ENCODE measurements at regions not wholly inside any gene's neighbourhood (a gene's known extent, or its start where the extent isn't known, plus 50 kb on each side); places are given as distances from the start of the nearest gene placed in this dataset.

DNA sequence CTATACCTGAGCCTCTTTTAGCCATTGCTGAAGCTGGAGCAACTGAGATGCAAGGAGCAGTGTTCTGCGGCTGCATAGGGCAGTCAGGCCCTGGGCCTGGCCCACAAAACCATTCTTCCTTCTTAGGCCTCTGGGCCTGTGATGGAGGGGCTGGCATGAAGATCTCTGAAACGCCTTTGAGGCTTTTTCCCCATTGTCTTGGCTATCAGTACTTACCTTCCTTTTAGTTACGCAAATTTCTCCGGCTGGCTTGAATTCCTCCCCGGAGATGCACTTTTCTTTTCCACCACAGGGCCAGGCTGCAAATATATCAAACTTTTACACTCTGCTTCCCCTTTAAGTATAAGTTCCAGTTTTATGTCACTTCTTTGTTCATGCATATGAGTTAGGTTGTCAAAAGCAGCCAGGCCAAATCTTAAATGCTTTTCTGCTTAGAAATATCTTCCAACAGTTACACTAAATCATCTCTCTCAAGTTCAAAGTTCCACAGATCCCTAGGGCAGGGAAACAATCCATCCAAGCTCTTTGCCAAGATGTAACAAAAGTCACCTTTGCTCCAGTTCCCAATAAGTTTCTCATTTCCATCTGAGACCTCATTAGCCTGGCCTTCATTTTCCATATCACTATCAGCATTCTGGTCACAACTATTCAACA is 194.4 kb upstream of the PCDH7 start:
- H3K27me3 Mint-ChIP-seq (ENCODE audit: low read depth): no peaks in the 10 kb centered on the region
- DNase-seq (ENCODE audit: low spot score in 2 of 2, unreplicated experiment in 2 of 2): no peak
- no peaks in the 10 kb centered on the region for H3K36me3 Mint-ChIP-seq
- H3K4me3 Mint-ChIP-seq: no peak overlapping the region
- TF ChIP-seq, protein P1, sequence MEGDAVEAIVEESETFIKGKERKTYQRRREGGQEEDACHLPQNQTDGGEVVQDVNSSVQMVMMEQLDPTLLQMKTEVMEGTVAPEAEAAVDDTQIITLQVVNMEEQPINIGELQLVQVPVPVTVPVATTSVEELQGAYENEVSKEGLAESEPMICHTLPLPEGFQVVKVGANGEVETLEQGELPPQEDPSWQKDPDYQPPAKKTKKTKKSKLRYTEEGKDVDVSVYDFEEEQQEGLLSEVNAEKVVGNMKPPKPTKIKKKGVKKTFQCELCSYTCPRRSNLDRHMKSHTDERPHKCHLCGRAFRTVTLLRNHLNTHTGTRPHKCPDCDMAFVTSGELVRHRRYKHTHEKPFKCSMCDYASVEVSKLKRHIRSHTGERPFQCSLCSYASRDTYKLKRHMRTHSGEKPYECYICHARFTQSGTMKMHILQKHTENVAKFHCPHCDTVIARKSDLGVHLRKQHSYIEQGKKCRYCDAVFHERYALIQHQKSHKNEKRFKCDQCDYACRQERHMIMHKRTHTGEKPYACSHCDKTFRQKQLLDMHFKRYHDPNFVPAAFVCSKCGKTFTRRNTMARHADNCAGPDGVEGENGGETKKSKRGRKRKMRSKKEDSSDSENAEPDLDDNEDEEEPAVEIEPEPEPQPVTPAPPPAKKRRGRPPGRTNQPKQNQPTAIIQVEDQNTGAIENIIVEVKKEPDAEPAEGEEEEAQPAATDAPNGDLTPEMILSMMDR (IDR thresholded peaks at IDR 0.05; ENCODE audit: unreplicated experiment): no peak
- peaks cover 8% of the 10 kb centered on the region for H3K9me3 Mint-ChIP-seq
- H3K4me1 Mint-ChIP-seq: no peaks in the 10 kb centered on the region
- H3K27ac Mint-ChIP-seq: no peak overlapping the region

DNA sequence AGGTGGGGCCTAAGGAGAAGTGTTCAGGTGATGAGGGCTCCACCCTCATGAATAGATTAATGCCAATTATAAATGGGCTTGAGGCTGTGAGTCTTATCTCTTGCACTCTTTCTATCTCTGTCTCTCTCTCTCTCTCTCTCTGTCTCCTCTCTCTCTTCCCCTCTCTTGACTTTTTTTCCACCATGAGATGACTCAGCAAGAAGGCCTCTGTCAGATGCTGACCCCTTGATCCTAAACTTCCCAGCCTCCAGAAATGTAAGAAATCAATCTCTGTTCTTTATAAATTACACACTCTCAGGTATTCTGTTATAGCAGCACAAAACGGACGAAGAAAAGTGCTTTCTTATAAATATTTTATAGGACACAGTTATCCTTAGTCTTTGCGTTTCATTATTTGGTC is 184.9 kb upstream of the PCDH7 start:
- TF ChIP-seq, protein P1 (IDR thresholded peaks at IDR 0.05; ENCODE audit: unreplicated experiment): no peak
- Mint-ChIP-seq H3K27ac (no peak overlapping the region), H3K27me3 (ENCODE audit: low read depth) (no peaks in the 10 kb centered on the region), H3K36me3 (no peaks in the 10 kb centered on the region), H3K4me3 (no peak overlapping the region), H3K9me3 (no peaks in the 10 kb centered on the region), H3K4me1 (peaks cover 5% of the 10 kb centered on the region)
- DNase-seq (ENCODE audit: low spot score in 2 of 2, unreplicated experiment in 2 of 2): no peak

DNA sequence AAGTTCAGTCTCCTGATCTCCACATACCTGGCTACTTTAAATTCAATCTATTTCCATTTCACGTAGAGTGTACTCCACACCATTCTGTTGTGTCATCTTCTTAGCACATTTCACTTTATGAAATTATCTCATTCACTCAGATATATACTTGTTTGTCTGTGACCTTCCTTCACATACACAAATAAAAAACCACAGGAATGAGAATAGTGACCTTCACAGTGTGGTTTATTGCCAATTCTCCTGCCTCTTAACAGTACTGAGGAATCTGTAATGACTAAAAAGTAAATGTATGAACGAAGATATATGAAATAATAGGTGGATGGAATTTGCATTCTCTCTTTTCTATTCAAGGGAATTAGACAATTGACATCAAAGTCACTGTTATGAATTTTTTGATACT is 183.9 kb upstream of the PCDH7 start:
- Mint-ChIP-seq H3K27me3 (ENCODE audit: low read depth) (no peaks in the 10 kb centered on the region), H3K9me3 (no peaks in the 10 kb centered on the region), H3K27ac (no peak overlapping the region), H3K4me1 (peaks cover 5% of the 10 kb centered on the region), H3K36me3 (no peaks in the 10 kb centered on the region), H3K4me3 (no peak overlapping the region)
- no peak for DNase-seq (ENCODE audit: low spot score in 2 of 2, unreplicated experiment in 2 of 2)
- TF ChIP-seq, protein P1 (IDR thresholded peaks at IDR 0.05; ENCODE audit: unreplicated experiment): no peak

DNA sequence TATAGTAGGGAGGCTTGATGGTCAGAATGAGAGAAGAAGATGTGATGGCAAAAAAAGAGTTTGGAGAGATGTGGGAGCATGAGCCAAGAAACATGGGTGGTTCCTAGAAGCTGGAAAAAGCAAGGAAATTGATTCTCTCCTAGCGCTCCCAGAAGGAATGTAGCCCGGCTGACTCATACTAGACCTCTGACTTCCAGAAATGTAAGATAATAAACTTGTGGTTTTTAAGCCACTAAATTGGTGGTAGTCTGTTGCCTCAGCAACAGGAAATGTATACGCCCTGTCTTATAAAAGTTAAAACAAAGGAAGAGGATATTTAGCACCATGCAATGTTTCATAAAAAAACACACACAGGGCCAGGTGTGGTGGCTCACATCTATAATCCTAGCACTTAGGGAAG is 182.7 kb upstream of the PCDH7 start:
- Mint-ChIP-seq H3K9me3 (no peaks in the 10 kb centered on the region), H3K27me3 (ENCODE audit: low read depth) (no peaks in the 10 kb centered on the region), H3K4me1 (peaks cover 5% of the 10 kb centered on the region), H3K27ac (peak overlapping the region; percentile 1), H3K4me3 (no peak overlapping the region), H3K36me3 (no peaks in the 10 kb centered on the region)
- TF ChIP-seq, protein P1 (IDR thresholded peaks at IDR 0.05; ENCODE audit: unreplicated experiment): no peak
- DNase-seq (ENCODE audit: low spot score in 2 of 2, unreplicated experiment in 2 of 2): no peak

DNA sequence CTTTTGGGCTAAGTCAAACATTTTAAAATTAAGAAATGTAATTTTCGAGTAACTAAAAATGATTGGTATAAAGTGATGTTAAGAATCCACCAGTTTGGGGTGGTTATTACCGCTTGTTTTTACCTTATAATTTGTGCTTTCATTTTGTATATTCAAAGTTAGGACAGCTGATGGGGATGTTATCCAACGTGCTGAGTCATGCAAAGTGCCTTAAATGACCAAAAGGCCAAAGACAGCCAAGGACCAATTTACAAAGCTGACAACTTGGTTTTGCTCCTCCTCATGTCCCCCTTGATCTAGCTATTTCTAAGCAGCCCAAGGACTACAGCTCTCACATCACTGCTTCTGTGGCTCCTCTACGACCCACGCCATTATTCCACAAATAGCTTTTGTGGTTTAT is 181.4 kb upstream of the PCDH7 start:
- no peak for DNase-seq (ENCODE audit: low spot score in 2 of 2, unreplicated experiment in 2 of 2)
- Mint-ChIP-seq H3K27me3 (ENCODE audit: low read depth) (peaks cover 2% of the 10 kb centered on the region), H3K36me3 (no peaks in the 10 kb centered on the region), H3K9me3 (no peaks in the 10 kb centered on the region), H3K4me1 (peaks cover 5% of the 10 kb centered on the region), H3K27ac (no peak overlapping the region), H3K4me3 (no peak overlapping the region)
- TF ChIP-seq, protein P1 (IDR thresholded peaks at IDR 0.05; ENCODE audit: unreplicated experiment): no peak

DNA sequence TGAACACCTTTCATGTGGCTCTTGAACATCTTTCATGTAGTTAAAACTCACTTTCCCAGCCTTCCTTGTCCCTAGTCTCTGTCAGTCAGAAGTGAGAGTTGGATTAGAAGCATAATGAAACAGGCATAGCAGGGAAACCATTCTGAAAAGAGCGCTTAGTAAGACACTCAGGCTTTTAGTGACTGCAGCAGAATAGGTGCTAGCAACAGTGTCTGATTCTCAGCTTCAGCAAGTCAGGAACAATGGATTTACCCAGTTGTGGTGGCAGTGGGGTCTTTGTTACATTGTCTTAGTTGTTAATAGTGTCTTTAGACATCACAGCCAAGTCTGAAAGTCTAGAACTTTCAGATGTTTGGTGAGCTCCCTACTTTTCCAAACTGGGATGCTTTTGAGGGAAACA is 177.1 kb upstream of the PCDH7 start:
- H3K36me3 Mint-ChIP-seq: no peaks in the 10 kb centered on the region
- no peaks in the 10 kb centered on the region for H3K4me1 Mint-ChIP-seq
- no peak overlapping the region for H3K27ac Mint-ChIP-seq
- TF ChIP-seq, protein P1 (IDR thresholded peaks at IDR 0.05; ENCODE audit: unreplicated experiment): no peak
- no peak for DNase-seq (ENCODE audit: low spot score in 2 of 2, unreplicated experiment in 2 of 2)
- no peak overlapping the region for H3K4me3 Mint-ChIP-seq
- H3K27me3 Mint-ChIP-seq (ENCODE audit: low read depth): peaks cover 4% of the 10 kb centered on the region
- H3K9me3 Mint-ChIP-seq: no peaks in the 10 kb centered on the region

All from mesothelial cell of epicardium (in vitro differentiated cells).